HG02678 (cell line): ENCODE measurements at regions not wholly inside any gene's neighbourhood (a gene's known extent, or its start where the extent isn't known, plus 50 kb on each side); places are given as distances from the start of the nearest gene placed in this dataset.
A peak's percentile ranks its signal among the peaks of the same experiment; 100 is the strongest.
"Not testable (repeated sequence)": the region's sequence is repeated elsewhere in the genome, so short reads cannot be mapped to it uniquely, and the experiment has no call there.

Experiments used
- ATAC-seq: cut with Tn5 transposase; IDR thresholded peaks from one replicate; pipeline ENCODE4 v1.9.1; 2021; ENCODE audit warnings: mild to moderate bottlenecking, moderate library complexity; ENCODE audit not compliant: unreplicated experiment

GRCh38 chr13:39931505-39931904 is 276.0 kb downstream of the COG6 start:
- ATAC-seq = no peak

GRCh38 chr13:39932514-39932913 is 277.1 kb downstream of the COG6 start:
- not testable (repeated sequence) for ATAC-seq

- ATAC-seq = no peak
These were observed 279.7 kb downstream of the COG6 start for GRCh38 chr13:39935155-39935554.

- no peak for ATAC-seq
These were observed 283.1 kb downstream of the COG6 start for GRCh38 chr13:39938596-39938995.

- no peak for ATAC-seq
These were observed 285.8 kb downstream of the COG6 start for GRCh38 chr13:39941236-39941635.

- no peak for ATAC-seq
These were observed 286.6 kb downstream of the COG6 start for GRCh38 chr13:39941911-39942551.

GRCh38 chr13:39942552-39943273 is 287.3 kb downstream of the COG6 start:
- peak; percentile 99 for ATAC-seq

GRCh38 chr13:39943711-39944110 is 288.2 kb downstream of the COG6 start:
- ATAC-seq = no peak

- no peak for ATAC-seq
These were observed 289.8 kb downstream of the COG6 start for GRCh38 chr13:39945226-39945625.

- no peak for ATAC-seq
These were observed 291.3 kb downstream of the COG6 start for GRCh38 chr13:39946769-39947168.

GRCh38 chr13:39951301-39951700 is 295.8 kb downstream of the COG6 start:
- no peak for ATAC-seq

- ATAC-seq = no peak
These were observed 297.1 kb downstream of the COG6 start for GRCh38 chr13:39952249-39953233.

GRCh38 chr13:39954476-39954875 is 299.0 kb downstream of the COG6 start:
- no peak for ATAC-seq

- peak; percentile 42 for ATAC-seq
These were observed 300.1 kb downstream of the COG6 start for GRCh38 chr13:39955560-39955959.

GRCh38 chr13:39956036-39956435 is 300.6 kb downstream of the COG6 start:
- peak; percentile 71 for ATAC-seq

- ATAC-seq = no peak
These were observed 302.6 kb downstream of the COG6 start for GRCh38 chr13:39957868-39958677.

- no peak for ATAC-seq
These were observed 304.2 kb downstream of the COG6 start for GRCh38 chr13:39959497-39960144.

GRCh38 chr13:39960191-39960590 is 304.7 kb downstream of the COG6 start:
- no peak for ATAC-seq

- no peak for ATAC-seq
These were observed 305.6 kb downstream of the COG6 start for GRCh38 chr13:39961036-39961435.

GRCh38 chr13:39963612-39964011 is 308.1 kb downstream of the COG6 start:
- no peak for ATAC-seq
